NK-92 treated with Interleukin-12 subunit alpha and Interleukin-12 subunit beta, amount 100 ng/mL, for 24 hours (cell line): ENCODE measurements at regions not wholly inside any gene's neighbourhood (a gene's known extent, or its start where the extent isn't known, plus 50 kb on each side); places are given as distances from the start of the nearest gene placed in this dataset.

Source experiments
- DNase-seq: peaks from one replicate; lab custom pipeline; 2025; lab: John Stamatoyannopoulos, UW

DNA sequence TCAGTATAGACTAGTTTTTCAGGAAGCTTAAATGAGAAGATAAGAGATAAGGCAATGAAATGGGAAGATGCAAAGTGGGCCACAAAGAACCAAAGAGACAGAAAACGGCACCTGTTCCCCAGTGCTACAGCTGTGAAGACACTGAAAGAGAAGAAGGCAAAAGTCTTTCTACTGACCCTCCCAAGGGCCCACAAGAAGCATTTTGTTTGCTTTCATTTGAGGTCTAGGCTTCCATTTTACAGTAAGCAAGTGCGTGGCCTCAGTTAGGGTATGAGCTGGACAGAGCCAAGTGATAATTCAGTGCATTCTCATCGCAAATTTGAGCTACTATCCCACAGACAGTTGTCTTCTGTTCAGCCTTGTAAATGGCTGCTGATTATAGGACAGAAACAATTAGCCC is 53.4 kb upstream of the STK17B start:
- no peak for DNase-seq

DNA sequence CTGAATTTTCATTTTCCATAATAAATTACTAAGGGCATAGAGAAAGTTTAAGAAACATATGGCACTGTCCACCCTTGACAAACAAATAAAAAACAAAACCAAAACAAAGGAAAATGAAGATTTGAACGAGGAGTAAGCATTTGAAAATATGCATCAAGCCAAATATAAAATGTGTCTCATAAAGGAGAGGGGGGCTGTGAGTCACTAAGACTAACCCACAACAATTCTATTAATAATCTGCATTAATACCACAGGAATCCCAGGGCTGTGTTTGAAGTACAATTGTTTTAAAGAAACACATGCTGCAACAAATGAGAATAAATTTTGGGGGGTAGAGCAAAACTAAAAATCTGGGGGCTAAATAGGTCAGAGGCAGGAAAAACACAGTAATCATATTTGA is 53.8 kb upstream of the STK17B start:
- DNase-seq, result no peak

DNA sequence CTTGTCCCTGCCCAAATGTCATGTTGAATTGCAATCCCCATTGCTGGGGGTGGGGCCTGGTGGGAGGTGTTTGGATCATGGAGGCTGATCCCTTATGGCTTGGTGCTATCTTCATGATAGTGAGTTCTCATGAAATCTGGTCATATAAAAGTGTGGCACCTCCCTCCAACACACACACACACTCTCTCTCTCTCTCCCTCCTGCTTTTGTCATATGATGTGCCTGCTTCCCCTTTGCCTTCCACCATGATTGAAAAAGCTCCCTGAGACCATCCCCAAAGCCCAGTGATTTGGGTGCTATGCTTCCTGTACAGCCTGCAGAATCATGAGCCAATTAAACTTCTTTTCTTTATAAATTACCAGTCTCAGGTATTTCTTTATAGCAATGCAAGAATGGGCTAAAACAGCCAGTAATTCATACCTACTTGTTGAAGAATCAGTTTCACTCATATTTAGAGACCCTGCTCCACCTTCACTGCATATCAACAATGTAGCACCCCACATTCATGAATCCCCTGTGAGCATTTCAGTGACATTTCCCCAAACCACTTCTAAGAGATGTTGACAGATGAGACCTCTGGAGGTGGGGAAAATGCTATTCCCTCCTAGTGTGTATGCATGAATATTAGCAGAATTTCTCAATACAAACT is 54.8 kb upstream of the STK17B start:
- DNase-seq, result no peak

DNA sequence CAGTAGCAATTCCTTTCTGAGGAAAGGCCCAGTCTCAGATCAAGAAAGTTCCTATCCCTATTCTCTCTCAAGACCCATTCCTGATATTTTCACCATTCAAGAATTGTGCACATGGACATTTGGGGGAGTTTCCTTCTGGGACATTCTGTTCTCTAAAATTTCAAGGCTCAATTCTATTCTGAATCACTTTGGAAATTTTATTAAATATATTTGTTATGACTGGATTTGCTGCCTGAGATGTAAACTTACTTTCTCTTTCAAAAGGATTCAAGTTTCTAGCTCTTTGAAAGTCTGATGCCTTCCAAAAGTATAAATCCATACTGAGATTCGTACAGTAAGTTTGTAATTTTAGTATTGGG is 55.3 kb upstream of the STK17B start:
- DNase-seq, result no peak

DNA sequence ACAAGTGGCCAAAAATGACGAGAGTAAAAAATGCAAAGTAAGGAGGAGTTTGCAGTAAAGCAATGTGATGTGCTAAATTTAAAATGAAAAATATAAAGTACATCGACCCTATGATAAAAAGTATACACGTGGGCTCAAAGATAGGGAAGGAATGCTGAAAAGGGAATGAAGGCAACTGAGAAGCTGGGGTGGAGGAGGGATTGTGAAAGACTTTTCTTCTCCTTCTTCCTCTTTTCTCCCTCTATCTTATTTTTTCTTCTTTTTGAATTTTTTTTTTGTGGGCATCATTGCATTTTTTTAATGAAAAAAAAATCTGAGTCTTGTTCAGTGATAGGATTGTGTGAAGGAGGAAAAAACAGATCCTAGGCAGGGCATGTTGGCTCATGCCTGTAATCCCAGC is 57.6 kb upstream of the STK17B start:
- DNase-seq, result no peak

DNA sequence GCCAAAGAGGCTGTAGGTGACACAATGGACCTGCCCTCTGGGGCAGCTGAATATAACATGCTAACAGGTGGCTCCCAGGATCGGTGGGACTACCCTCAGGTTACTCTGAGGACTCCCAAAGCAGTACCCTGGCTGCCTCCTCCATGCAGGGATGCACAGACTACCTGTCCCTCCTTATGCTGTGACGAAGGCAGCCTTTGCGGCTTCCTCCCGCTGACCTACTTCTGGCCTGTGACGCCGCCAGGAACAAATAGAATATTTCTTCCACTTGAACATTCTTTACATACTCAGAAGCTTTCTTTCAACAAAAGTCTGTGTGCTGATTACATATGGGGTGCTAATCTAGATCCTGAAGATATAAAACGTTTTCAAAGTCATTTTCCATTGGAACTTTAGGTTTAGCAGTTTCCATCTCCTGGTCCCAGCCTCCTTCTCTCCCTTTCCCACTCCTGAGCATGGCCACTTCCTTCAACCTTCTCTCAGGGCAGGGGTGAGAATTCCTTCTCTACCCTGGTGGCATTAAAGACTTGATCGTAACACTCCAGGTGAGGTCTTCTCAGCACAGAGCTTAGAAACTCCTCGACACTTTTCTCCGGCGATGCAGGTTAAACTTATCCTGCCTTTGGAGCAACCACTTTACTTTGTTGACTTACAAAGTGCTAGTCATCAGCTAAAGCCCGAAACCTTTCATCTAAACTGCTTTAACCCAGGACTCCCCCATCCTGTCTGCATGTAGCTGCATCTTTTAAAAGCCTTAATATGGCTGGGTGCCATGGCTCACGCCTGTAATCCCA is 58.9 kb upstream of the STK17B start:
- DNase-seq, result no peak

DNA sequence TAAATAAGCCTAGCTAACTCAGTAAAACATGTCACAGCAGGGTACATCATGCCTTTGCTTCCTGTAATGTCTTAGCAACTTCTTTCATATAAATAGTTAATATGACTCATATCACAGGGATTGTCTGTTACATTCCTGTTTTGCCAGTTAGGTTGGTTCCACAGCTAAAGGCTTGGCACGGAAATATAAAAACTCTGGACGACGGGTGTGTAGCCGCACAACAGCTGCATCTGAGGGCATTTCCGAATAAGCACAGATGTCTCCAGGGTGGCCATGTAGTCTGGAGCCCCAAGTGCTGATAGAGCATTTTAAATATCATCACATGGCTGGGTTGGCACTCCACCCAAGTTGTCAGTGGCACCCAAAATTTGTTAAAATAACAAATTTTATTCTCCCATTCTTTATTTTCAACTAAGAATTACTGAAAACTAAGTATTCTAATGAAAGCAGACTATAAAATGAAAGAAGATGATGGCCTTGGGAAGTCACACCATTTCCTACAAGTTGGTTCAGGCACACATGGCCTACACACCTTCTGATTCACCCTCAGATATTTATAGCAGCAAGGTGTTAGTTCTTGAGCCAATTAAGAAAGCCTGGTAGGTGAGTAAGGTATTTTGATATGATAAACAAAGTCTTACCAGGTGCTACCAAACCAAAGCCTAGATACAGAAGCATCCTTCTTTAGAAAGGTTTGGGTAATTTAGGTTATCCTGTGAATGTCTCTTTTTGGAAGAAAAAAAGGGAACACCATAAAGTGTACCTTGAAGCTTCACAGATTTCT is 61.8 kb upstream of the STK17B start:
- DNase-seq, result peak; percentile 32

DNA sequence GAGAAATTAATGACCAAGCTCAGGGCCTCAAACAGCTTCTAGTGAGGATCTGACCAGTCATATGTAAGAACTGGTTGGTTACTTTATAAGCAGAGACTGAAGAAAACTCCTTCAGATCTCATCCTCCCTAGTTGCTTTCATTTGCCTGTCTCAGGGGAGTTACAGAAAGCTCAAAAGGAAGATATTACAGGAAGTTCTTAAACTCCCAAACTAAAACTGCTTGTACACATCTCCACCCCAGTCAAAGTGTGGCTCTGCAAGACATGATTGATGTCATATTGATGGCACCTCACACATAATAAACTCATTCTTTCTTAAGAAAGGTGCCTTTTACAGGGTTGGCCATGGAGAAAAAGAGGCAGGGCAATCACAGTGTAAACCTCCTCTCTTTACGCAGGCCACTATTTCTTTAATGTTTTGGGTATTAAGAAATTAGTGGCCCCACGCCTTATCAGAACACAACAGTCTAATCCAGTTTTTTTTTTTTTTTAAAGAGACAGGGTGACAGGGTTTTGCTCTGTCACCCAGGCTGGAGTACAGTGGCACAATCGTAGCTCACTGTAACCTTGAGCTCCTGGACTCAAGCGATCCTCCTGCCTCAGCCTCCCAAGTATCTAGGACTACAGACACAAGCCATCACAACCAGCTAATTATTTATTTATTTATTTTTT is 62.6 kb upstream of the STK17B start:
- no peak for DNase-seq

DNA sequence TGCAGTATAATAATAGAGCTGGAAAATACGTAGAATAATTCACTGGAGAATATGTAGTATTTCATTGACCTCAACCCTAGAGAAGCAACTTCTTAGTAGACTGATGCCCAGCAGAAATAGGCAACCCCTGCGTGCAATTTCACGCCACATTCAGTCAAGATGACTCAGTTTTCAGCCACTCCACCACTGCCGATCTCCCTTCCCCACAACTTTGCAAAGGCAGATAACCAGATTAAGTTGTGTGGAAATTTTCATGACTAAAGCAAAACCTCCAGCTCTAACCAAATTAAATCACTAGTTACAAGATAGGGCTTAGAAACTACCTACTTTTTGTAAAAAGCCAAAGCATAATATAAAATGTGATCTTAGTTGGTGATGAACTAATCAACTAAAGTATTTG is 63.3 kb upstream of the STK17B start:
- DNase-seq, result peak; percentile 73

DNA sequence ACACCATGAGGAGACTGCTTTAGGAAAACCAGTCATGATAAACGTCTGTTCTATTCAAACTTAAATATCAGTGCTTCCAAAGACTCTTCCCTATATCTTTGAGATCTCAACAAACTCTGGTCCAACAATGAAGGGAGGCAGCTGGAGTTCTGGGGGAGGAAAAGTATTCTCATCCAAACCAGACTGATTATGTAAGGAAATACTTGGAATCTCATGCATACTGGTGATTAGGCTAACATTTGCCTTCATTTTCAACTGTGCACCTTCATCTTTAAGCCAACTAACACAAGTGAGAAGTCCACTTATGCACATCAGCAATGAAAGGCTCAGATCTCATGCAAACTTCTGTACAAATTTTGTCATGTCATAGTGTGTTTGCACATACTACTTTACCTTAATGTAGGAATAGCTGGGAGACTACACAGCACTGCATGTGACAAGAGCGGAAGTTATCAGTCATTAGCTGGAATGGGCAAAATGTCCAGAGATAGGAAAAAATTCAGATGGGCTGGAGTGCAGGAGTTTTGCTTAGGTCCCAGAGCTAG is 67.5 kb upstream of the STK17B start:
- DNase-seq, result no peak

DNA sequence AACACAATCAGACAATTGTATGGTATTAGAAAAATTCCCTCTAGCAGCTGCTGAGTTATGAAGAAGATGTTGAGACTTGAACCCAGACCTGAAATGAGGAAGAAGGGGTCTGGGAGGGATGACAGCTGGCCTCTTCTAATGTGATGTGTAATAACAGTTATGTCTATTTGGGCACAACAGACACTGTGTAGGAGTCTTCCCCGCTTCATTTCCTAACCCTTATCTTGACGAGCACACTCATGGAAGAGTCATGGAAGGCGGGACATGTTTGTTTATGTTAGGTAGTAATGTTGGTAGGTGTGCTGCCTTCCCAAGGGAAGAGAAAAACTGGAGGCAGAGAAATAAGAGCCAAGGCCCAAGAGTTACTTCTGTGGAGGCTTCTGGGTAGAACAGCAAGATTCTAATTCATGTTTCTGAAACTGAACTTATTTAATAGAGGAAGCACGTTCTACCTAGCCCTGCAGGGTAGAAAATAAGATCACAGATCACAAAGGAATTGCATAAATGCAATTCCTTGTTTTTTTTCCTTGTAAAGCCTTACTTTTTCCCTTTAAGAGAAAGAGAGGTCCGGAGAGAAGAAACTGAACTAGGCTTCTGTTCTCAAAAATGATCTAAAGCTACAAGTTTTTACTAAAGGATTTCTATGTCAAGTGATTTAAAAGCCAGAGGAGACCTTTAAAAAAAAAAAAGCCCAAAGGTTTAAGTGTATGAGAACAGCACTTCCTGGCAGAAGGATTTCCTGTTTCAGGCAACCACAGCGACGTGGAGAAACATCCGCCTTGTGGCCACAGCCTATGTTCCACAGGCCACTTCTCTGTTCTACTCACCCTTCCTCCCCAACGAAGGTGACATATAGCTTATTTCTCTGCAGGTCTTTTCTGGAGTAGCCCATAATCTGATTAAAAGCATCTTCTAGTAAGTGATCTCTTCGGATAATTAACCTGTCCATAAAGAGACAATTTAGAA is 68.5 kb upstream of the STK17B start:
- DNase-seq, result peak; percentile 74

DNA sequence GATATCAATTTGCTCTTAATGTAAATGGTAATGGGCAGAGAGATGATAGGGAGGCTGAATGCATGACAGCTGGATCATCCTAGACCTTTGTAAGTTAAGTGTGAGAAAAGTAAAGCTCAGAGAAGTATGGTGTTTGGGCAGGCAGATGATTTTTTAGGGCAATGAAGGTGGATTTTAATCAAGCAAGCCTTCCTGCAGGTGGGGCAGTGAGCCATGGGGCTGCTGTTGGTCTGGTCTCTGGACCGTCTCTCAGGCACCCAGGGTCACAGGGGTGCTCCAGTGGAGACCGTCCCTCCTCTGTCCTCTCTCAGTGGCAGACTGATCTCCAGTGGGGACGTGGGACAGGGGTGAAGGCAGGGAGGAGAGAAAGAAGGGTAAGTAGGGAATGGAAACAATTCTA is 69.8 kb upstream of the STK17B start:
- DNase-seq, result peak; percentile 35

DNA sequence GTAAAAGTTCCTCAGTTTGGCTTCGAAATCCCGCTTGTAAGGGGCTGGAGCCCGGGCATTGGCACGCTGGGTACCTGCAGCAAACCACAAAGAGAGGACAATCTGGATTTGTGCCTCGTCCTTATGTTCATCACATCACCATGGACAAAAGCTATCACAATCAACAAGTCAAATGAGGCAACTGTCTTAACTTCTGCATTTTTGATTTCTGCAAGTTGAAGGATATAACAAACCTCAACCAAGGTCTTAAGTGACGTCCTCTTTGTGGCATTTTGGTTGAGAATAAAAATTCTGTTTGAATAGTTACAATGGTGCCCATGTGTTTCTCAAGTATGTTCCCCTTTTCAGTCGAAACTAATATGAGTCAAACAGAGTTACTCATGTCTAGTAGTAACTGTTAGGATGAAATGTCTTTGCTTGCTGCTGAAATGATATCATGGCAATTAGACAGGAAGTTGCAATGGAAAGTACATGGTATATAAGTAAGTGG is 70.8 kb upstream of the STK17B start:
- no peak for DNase-seq

DNA sequence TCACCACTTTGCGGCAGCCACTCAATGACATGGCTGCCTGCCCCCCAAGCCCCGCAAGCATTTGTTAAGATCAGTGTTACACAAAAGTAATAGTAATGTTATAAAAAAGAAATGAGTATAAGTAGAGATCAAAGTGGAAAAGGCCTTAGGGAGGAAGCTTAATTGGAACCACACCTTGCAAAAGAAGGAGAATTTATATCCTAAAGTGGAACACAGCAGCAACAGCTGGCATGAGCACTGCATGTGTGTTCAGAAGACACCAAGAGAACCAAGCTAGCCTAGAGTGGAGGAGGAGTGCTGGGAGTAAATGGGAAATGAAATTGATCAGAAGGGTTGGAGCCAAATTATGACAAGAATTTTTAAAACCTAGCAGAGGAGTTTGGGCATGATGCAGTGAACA is 73.1 kb upstream of the STK17B start:
- no peak for DNase-seq

DNA sequence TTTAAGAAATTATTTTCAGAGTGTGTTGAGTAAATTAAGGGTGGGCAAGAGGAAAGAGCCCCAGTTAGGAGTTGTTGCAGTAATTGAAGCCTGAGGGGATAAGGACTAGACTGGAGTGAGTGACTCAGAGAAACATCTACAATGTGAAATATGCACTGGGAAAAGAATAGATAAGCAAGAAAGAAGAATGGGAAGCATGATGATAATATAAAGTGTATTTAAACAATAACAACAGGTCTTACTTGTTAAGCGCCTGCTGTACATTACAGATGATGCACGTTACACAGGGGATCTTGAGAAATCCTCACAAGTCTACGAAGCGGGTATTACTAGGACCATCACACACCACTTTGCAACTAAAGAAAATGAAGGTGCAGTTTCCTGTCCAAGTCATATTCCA is 73.6 kb upstream of the STK17B start:
- no peak for DNase-seq

DNA sequence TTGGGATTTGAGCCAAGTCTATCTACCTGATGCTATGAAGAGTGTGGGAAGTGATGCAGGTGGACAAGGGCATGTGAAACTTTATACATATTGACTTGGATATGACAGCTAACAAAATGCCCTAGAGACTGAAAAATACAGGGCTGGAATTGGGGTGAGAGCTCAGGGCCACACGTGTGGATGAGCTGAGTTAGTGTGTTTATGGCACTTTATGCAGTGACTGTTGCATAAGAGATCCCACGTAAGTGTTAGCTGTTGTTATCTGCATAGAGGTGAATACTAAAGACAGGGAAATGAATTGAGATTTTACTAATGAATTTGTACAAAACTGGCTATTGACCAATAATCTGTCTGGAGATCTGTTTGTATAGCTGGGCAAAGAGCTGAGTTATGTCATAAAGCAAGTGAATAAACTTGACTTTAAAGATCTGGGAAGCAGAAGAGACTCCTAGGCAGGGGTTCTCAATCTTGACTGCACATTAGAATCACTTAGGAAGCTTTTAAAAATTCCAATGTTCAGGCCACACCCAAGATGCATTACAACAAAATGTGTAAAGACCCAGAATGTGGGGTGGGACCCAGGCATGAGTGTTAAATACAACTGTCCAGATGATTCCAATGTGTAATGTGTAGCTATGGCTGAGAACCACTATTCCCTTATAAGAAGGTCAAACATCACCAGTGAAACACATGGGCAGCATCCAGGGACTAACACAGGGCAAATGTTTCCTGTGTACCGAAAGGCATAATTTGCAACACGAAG is 74.2 kb upstream of the STK17B start:
- DNase-seq, result no peak

DNA sequence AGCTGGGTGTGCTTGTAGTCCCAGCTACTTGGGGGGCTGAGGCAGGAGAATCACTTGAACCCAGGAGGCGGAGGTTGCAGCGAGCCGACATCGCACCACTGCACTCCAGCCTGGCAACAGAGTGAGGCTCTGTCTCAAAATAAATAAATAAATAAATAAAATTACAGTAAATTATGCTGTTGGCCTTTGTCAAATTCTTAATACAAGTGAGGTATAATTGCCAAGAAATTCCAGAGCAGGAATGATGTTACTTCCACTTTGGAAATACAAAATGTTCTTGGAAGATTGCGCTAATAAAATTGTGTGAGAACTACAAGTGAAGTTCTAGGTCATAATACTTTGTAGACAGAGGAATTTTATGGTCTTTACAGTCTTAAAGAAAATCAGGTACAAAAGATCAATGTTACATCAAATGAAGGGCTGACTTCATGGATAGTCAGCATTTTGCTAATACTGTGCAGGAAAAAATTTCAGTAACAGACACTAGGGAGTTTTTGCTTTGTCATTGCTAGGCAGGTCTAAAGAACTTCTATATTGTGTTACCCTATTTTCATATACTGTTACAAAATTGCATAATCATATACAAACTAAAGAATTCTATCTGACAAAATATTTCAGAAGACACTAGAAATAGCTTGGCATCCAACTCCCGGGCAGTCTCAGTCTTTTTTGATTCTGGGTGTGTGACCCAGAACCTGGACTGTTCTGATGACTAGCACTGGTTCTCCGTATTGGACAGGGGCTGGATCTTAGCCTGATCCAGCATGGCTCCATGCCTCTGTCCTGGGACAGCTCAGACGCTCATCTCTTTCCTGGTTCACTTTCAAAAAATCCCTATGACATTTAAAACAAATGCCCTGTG is 76.0 kb upstream of the STK17B start:
- no peak for DNase-seq

DNA sequence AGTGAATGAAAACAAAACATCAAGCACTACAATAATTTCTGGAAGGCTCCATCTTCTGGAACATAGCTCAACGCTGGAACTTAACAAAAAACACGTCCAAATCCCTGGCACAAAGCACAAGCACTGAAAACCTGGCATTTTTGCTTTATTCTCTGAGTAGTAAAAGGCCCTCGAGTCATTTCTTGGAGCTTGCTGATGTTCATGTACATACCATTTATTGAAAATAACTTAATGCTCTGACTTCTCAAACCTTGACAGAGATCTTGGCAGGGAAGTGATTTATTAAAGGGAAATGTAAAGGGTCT is 76.5 kb upstream of the STK17B start:
- DNase-seq, result no peak

DNA sequence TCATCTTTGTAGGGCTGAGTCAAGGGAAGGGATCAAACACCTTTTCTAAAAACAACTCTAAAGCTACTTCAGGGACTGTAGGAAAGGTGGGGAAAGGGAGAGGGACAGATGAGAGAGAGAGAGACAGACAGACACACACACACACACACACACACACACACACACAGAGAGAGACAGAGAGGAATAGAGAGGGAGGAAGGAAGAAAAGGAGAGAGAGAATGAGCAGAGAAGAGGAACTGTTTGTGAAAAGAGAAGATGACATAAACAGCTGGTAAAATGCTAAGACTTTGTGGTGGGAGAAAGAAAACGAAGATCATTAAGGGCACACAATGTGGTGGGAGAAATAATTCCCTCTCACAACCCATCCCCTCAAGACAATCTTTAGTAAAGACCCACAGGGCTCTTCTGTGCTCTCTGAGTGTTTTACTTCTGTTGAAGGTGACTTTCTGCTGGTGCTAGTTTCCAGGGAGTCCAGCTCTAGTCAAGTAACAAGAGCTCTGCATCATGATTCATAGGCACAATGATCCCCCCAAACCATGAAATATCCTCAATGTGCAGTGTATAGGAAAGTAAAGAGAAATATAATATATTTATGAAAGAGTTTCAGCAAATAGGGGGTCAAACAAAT is 77.2 kb upstream of the STK17B start:
- DNase-seq, result no peak
